ENCODE measurements at regions not wholly inside any gene's neighbourhood (a gene's known extent, or its start where the extent isn't known, plus 50 kb on each side); places are given as distances from the start of the nearest gene placed in this dataset.

- H3K4me3 ChIP-seq, result no peak overlapping the region
- H3K27me3 ChIP-seq, result no peaks in the 10 kb centered on the region
- TF ChIP-seq POLR2A (IDR thresholded peaks at IDR 0.05) (no peak), POLR2AphosphoS5 (IDR thresholded peaks at IDR 0.05) (no peak), CTCF (IDR thresholded peaks at IDR 0.05) (no peak), EP300 (IDR thresholded peaks at IDR 0.05) (no peak)
- no peaks in the 10 kb centered on the region for H3K4me1 ChIP-seq
- H3K36me3 ChIP-seq, result no peaks in the 10 kb centered on the region
- ATAC-seq, result no peak
- H3K9me3 ChIP-seq, result peaks cover 0 to 6% (median 0%) of the 10 kb centered on the region in 3 donors
- 69 to 72% methylated on average over 2 of the region's 2 CpGs for WGBS, 2 donors (ENCODE audit: low coverage in 1 of 2)
- H3K27ac ChIP-seq, result no peak overlapping the region
These were observed 260.5 kb downstream of the SPATA18 start for GRCh38 chr4:52311464-52312125.

- Histone ChIP-seq H3K4me3 (no peak overlapping the region), H3K9me3 (peaks cover 0 to under 1% (median 0%) of the 10 kb centered on the region in 3 donors), H3K27me3 (no peaks in the 10 kb centered on the region), H3K27ac (no peak overlapping the region), H3K36me3 (no peaks in the 10 kb centered on the region), H3K4me1 (no peaks in the 10 kb centered on the region)
- 71 to 86% methylated on average over 1 of the region's 2 CpGs for WGBS, 2 donors (ENCODE audit: low coverage in 1 of 2)
- ATAC-seq, result no peak
- no peak for TF ChIP-seq POLR2A (IDR thresholded peaks at IDR 0.05)
- TF ChIP-seq EP300 (IDR thresholded peaks at IDR 0.05), result no peak
- TF ChIP-seq POLR2AphosphoS5 (IDR thresholded peaks at IDR 0.05), result no peak
- no peak for TF ChIP-seq CTCF (IDR thresholded peaks at IDR 0.05)
These were observed 261.6 kb downstream of the SPATA18 start for GRCh38 chr4:52312722-52313121.

GRCh38 chr4:52317361-52317879 lies 266.3 kb downstream of the SPATA18 start:
- no peak for ATAC-seq
- no peaks in the 10 kb centered on the region for H3K4me1 ChIP-seq
- H3K27me3 ChIP-seq, result no peaks in the 10 kb centered on the region
- WGBS, 2 donors (ENCODE audit: low coverage in 1 of 2), result 56 to 63% methylated on average over 3 of the region's 3 CpGs
- no peaks in the 10 kb centered on the region for H3K36me3 ChIP-seq
- no peak overlapping the region for H3K27ac ChIP-seq
- no peak overlapping the region for H3K4me3 ChIP-seq
- peaks cover 0 to 4% (median 0%) of the 10 kb centered on the region in 3 donors for H3K9me3 ChIP-seq
- TF ChIP-seq EP300 (IDR thresholded peaks at IDR 0.05), result no peak
- no peak for TF ChIP-seq CTCF (IDR thresholded peaks at IDR 0.05)
- TF ChIP-seq POLR2A (IDR thresholded peaks at IDR 0.05), result no peak
- no peak for TF ChIP-seq POLR2AphosphoS5 (IDR thresholded peaks at IDR 0.05)

- Histone ChIP-seq H3K9me3 (peaks cover 0 to 4% (median 0%) of the 10 kb centered on the region in 3 donors), H3K27me3 (no peaks in the 10 kb centered on the region), H3K4me1 (no peaks in the 10 kb centered on the region), H3K36me3 (no peaks in the 10 kb centered on the region), H3K4me3 (no peak overlapping the region), H3K27ac (no peak overlapping the region)
- ATAC-seq, result no peak
- TF ChIP-seq POLR2A (IDR thresholded peaks at IDR 0.05) (no peak), POLR2AphosphoS5 (IDR thresholded peaks at IDR 0.05) (no peak)
These were observed 266.9 kb downstream of the SPATA18 start for GRCh38 chr4:52317981-52318380.

- Histone ChIP-seq H3K9me3 (peaks cover 0 to 56% (median 0%) of the 10 kb centered on the region in 3 donors), H3K27ac (no peak overlapping the region), H3K4me1 (no peaks in the 10 kb centered on the region), H3K27me3 (no peaks in the 10 kb centered on the region), H3K36me3 (no peaks in the 10 kb centered on the region), H3K4me3 (no peak overlapping the region)
- no peak for ATAC-seq
- TF ChIP-seq POLR2A (IDR thresholded peaks at IDR 0.05) (no peak), EP300 (IDR thresholded peaks at IDR 0.05) (no peak), POLR2AphosphoS5 (IDR thresholded peaks at IDR 0.05) (no peak), CTCF (IDR thresholded peaks at IDR 0.05) (no peak)
These were observed 278.8 kb downstream of the SPATA18 start for GRCh38 chr4:52329894-52330293.
